Left colon (tissue), 2 donors: ENCODE measurements at regions not wholly inside any gene's neighbourhood (a gene's known extent, or its start where the extent isn't known, plus 50 kb on each side); places are given as distances from the start of the nearest gene placed in this dataset.
"Not testable (repeated sequence)": the region's sequence is repeated elsewhere in the genome, so short reads cannot be mapped to it uniquely, and the experiment has no call there.

ENCODE experiments used
- ATAC-seq: fragments of 200-7000 bp; cut with Tn5 transposase; one replicate; pipeline ENCODE4 v1.9.1; 2020; ENCODE audit warnings: mild to moderate bottlenecking, moderate library complexity
- DNase-seq, 2 donors: peaks; one replicate each; pipeline ENCODE4 v3.0.0-alpha.2; 2020
- intact Hi-C, 2 donors: fragments of 100-400 bp; cut with DNase I in 1 of 2; cut with micrococcal nuclease in 1 of 2; formaldehyde crosslinking; loops; one replicate each; pipeline versions ENCODE4 v1.11.2 to v1.14.0; 2022; cut with DNase I, micrococcal nuclease
- donor health status: DM: no; HTN: no; CAD: no.
- donor health status: DM: yes; HTN: yes; CAD: no.

DNA sequence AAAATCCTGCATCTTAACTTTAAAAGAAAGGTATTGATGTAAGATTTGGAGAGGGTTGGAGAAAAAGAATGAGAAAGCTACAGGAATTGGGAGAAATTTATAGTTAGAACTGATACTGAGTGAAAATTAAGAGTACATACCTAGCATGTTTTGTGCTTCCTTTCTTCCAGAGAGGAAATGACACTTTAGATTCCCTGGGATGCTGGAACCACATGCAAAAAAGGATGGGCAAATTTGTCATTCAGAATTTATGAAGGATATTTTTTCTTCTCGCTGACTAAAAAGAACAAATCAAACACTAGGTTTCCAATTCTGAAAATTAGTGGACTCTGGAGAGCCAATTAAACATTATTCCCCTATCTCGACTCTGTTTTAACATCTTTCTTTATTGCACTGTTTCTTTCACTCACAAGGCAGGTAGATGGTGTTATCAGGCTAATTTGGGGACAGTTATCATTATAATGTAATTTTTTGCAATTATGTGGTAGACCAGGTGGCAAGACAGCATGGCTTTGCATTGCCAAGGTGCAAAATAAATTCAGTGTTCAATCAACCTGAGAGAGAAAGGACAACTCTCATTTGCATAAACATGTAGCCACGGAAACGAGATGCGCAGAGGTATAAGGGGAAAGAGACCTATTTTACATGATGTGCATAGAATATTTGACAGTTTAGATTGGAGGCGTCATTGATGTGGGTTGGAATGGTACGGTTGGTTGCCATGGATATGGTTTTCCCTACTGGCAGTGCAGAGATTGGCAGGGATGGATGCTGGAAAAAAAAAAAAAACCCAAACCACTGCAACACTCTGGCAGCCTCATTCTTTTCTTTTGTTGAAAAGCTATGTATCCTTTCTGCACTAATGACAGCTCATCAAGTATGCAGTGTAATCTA, 320.4 kb upstream of the CCNH start:
- ATAC-seq (no peak), DNase-seq (no peak)
- intact Hi-C loops = no loop called here

DNA sequence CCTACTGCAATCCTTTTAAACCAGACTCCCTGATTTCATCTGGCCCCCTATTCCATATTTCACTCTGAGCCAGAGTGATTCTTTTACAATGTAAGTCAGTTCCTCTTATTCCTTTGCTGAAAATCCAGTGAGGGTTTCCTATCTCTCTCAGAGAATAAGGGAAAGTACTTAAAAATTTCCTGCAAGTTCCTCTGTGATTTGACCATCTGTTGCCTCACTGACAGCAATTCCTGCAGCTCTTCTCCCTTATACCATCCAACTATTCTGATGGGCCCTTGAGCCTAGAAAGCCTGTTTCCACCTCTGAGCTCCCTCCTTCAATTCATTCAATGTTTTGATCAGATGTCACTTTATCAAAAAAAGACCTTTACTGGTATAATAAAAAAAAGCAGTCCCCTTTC, 317.1 kb upstream of the CCNH start:
- DNase-seq (no peak), ATAC-seq (no peak)
- intact Hi-C loops = no loop called here

- ATAC-seq = no peak
- intact Hi-C loops = no loop called here
- DNase-seq = no peak
Measured at GRCh38 chr5:87722286-87722685, 309.6 kb upstream of the CCNH start.

GRCh38 chr5:87718224-87718925, 305.6 kb upstream of the CCNH start:
- ATAC-seq, DNase-seq, intact Hi-C loops: not testable (repeated sequence)

DNA sequence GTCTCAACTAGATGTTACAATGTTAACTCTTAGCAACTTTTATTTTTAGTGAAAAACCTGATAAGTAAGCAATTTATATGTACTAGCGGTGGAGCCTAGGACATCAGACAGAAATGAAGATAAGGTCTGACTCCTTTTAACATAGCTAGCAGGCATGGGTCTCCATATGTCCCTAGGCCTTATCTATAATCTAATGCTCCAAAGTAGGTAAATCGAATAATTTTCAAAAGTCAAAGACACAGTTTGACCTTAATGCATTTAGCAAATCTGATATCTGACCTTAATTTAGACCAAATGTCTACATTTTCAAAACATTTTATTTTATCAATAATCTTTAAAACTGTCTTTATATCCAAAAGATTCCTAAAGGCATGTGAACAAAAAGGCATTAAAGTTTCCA, 305.0 kb upstream of the CCNH start:
- ATAC-seq (no peak), DNase-seq (no peak)
- intact Hi-C loops = no loop called here

GRCh38 chr5:87705876-87706275, 293.1 kb upstream of the CCNH start:
- ATAC-seq = no peak

DNA sequence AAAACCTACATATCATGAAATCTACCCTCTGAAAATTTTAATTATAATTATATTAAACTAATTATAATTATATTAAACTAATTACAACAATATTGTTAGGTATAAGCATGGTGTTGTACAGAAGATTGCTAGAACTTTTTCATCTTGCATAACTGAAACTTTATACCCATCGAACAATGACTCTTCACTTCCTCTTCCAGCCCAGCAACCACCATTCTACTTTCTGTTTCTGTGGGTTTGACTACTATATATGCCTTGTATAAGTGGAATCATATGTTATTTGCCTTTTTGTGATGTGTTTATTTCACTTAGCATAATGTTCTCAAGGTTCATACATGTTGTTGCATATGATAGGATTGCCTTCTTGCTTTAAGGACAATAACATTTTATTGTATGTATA, 274.2 kb upstream of the CCNH start:
- ATAC-seq (no peak), DNase-seq (no peak)
- intact Hi-C loops = no loop called here

More at GRCh38 chr5:87705876-87706275, 293.1 kb upstream of the CCNH start:
- intact Hi-C loops = no loop called here
- no peak for DNase-seq

- intact Hi-C loops = no loop called here
- DNase-seq (no peak), ATAC-seq (no peak)
Measured at GRCh38 chr5:87686018-87686417, 273.3 kb upstream of the CCNH start.

- intact Hi-C loops = no loop called here
- no peak for ATAC-seq
- no peak for DNase-seq
Measured at GRCh38 chr5:87674235-87674634, 261.5 kb upstream of the CCNH start.

DNA sequence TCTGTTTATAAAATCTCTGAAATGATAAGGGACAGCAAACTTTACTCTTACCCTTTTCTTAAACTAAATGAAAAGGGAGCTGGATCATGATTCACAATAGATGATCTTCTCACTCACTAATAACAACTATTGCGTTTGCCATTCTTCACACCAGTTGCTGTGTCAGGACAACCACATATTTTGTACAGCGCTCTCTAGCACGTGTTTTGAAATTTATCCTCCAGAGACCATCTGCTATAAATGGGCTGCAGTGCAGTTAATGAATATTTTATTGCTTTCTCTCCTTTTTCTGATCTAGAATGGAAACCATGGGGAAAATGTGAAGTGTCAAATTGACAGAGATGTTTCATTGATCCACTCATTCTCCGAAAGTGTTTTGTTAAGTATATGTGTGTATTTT, 258.4 kb upstream of the CCNH start:
- DNase-seq (no peak), ATAC-seq (no peak)
- intact Hi-C loops = no loop called here

DNA sequence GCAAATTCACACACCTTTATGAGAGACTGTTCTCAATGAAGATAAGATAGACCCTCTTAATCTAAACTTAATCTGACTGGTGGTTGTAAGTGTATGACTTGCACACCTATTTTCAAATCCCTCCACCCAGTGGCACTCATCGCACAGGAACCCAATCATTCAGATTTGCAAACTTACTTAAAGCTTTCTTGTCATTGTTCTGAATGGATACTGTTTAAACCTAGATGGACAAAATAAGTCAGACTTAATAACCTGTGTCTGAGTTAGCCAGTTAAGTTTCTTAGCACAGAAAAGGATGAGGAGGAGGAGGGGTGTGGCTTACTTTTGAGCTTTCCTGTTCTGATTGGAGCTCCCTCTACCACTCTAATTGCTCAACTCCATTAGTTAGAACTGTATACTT, 252.4 kb upstream of the CCNH start:
- intact Hi-C loops = no loop called here
- ATAC-seq (no peak), DNase-seq (no peak)

DNA sequence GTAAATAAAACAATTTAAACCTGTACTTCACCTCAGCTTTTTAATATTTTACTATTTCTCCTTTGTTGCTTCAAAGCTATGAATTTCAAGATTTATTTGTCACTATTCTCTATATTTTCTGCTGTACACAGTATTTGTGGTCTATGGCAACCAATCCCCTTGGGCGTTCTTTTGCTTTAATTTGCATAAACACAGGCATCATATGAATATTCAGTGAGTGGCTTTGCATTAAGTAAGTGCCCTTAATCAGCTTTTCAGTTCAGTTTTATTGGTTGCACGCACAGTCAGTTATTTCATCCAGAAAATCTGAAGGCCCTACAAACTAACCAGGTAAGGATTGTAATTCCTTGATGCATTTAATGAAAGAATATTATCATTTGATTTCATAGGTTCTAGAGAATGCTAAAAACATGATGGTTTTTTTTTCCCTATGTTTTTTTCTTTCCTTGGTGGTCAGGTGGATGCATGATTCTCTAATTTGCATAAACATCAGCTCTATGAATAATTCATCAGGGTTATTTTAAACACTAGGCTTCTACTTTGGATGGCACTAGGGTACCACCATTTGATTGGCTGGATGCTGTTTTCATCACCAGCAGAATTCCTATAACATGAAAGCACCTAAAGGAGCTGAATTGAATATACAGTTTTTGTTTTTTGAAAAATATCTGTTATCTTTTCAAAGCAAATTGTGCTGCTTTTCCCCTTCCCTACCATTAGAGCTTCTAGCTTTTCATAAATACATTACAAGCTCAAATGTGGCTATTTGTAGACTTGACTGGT, 249.2 kb upstream of the CCNH start:
- DNase-seq = no peak
- intact Hi-C loops = no loop called here
- no peak for ATAC-seq

GRCh38 chr5:87653242-87653641, 240.5 kb upstream of the CCNH start:
- no peak for DNase-seq
- intact Hi-C loops = no loop called here

GRCh38 chr5:87650284-87650683, 237.6 kb upstream of the CCNH start:
- no peak for ATAC-seq
- intact Hi-C loops = no loop called here
- DNase-seq = no peak

More at GRCh38 chr5:87653242-87653641, 240.5 kb upstream of the CCNH start:
- ATAC-seq = no peak

GRCh38 chr5:87649455-87649854, 236.7 kb upstream of the CCNH start:
- ATAC-seq = no peak
- DNase-seq = no peak
- intact Hi-C loops = no loop called here

DNA sequence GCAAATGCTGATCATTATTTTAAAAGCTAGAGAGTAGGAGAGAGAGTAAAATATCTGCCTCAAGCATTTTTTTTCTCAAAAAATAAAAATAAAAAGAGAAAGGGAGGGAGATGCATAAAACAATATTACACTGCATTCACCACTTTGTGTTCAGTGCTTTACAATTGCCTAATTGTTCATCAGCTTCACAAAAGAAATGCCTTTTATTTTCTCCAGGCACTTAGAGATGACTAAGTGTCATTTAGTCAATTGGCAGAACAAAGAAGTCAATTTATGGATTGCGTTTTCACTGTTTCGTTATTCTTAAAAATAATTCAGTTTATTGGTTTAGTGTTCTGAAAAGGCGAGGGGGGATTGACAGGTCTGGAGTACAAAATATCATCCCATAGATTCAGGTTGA, 232.5 kb upstream of the CCNH start:
- DNase-seq (no peak), ATAC-seq (no peak)
- intact Hi-C loops = no loop called here

DNA sequence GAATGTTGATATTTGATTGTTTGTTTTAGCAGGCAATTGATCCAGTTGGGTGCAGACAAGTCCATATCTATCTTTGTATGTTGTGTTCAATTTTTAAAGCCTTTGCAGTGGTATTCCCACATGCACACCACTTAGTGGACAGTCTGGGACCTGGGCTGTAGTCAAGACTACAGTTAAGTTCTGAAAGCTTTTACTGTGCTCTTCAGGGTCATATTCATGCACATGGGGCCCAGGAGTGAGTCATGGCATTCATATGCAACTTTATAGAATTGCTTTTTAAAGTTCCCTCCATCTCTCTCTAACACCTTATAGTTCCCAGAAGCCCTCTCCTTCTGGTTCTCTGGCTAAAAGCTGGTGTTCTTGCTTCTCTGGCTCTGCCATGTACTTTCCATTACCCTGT, 228.2 kb upstream of the CCNH start:
- intact Hi-C loops = no loop called here
- no peak for ATAC-seq
- DNase-seq = no peak

DNA sequence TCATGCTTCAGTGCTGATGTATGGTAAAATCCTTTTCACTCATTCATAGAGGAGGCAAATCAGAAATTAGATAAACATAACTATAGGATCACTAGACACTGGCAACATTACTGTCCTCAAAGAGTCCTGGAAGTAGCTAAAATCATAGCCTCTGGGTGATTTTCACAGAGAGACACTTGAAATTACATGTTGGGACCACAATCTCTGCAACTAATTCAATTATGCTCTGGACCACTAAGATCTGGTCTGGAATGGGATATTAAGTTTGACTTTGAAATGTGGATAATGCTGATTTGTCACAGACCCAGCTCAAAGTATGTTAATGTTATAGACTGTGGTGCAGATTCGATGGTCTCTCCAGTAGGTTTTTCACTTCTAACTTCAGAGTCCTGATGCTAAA, 214.6 kb upstream of the CCNH start:
- intact Hi-C loops = no loop called here
- DNase-seq = no peak
- no peak for ATAC-seq

DNA sequence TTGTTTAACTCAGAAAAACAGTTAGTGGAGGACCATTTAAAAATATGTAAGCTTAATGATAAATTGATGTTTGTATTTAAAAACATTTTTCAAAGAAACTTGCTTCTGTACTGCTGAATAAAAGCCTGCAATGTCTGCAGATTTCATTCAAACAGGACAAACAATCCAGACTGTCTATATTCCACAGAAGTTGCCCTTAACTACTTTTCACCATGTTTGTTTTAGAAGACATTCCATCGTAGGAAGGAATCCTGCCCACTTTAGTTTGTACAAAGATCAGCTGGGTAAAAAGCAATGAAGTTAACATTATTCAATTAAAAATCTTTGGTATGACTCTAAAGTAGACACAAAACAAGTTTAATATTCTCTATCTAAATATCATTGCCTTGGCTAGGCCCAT, 195.7 kb upstream of the CCNH start:
- no peak for DNase-seq
- ATAC-seq = no peak
- intact Hi-C loops = no loop called here

GRCh38 chr5:87605663-87606062, 192.9 kb upstream of the CCNH start:
- intact Hi-C loops = no loop called here
- no peak for DNase-seq
- no peak for ATAC-seq
